SKM-1 treated with dmso at 0.1 percent for 144 hours (cell line): ENCODE measurements at regions not wholly inside any gene's neighbourhood (a gene's known extent, or its start where the extent isn't known, plus 50 kb on each side); places are given as distances from the start of the nearest gene placed in this dataset.
A peak's percentile ranks its signal among the peaks of the same experiment; 100 is the strongest.

ENCODE experiments used
- DNase-seq: peaks from one replicate; lab custom pipeline; 2025; ENCODE audit not compliant: unreplicated experiment; lab: John Stamatoyannopoulos, UW

DNA sequence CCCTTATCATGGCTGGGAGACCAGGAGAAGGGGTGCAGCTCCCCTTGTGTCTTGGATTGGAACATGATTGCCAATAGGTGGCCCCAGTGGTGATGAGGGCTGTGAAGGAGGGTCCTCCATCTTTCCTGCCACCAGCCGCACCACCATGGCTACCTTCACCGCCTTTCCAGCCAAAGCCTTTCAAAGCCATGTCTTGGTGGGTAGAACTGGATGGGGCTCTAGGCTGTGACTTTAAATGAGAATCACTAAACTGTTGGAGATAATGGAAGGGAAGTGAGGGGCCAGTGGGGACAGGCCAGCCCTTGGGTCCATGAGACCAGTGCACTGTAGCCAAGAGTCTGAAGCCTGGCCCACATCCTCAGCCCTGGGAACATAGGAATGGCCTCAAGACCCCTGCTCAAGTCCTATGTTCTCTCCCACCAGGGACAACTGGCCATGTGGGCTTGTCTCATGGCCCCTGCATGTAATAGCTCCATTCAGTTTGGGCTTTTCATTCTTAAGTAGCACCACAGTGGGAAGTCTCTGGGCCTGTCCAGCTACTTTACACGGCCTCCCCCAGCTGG lies 345.7 kb downstream of the DYSF start:
- no peak for DNase-seq

GRCh38 chr2:71798266-71799012 lies 345.1 kb downstream of the DYSF start:
- DNase-seq = peak; percentile 48

GRCh38 chr2:71797035-71797810 lies 343.9 kb downstream of the DYSF start:
- DNase-seq = no peak

- DNase-seq = no peak
Observed at GRCh38 chr2:71796174-71796593, 342.8 kb downstream of the DYSF start.

- DNase-seq = no peak
Observed at GRCh38 chr2:71795486-71795885, 342.1 kb downstream of the DYSF start.

GRCh38 chr2:71794611-71795010 lies 341.2 kb downstream of the DYSF start:
- no peak for DNase-seq

DNA sequence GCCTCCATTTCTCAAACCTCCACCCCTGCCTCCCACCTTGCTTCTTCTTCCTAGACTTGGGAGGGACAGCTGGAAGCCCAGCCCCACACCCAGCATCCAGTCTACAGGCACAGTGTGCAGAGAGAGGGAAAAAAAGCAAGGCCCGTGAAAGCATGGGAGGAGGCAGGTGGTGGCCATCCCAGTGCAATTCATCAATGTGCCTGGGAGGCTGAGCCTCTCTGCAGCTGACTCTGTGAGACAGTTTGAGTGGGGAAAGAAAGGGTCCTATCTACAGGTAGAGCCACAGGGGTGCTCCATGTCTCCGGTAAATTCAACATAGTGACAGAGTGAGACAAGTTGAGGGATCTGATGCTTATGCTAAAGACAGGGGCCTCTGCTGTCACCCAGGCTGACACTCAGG lies 340.6 kb downstream of the DYSF start:
- no peak for DNase-seq

GRCh38 chr2:71792926-71793761 lies 339.8 kb downstream of the DYSF start:
- no peak for DNase-seq

DNA sequence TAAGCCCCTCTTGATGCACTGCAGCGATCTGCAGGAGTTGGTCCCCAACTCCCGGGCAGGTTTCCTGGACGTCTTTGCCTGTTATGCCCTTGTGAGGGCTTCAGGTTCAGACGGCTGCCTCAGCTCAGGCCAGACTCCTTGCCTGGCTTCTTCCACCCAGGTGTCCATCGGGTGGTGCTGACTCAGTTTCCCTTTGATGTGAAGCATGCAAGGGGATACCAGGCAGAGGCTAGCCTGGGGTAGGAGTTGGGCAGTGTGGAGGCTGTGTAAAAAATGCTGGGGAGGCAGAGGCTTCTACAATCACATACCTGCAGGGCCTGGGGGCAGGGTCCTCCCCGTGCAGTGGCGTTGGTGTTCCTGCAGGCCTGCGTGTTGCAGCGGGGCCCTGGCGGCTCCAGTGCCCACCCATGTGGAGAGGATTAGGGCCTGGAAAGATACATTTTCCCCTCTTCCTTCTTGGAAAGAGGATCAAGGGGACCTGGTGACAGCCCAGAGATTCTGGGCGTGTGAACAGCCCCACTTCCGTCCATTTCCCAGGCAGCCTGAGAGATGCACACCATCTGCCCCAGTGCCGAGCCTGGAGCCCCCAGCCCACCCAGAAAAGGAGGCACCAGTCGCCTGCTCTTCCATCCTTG lies 338.3 kb downstream of the DYSF start:
- no peak for DNase-seq

GRCh38 chr2:71791061-71791450 lies 337.7 kb downstream of the DYSF start:
- DNase-seq = no peak

DNA sequence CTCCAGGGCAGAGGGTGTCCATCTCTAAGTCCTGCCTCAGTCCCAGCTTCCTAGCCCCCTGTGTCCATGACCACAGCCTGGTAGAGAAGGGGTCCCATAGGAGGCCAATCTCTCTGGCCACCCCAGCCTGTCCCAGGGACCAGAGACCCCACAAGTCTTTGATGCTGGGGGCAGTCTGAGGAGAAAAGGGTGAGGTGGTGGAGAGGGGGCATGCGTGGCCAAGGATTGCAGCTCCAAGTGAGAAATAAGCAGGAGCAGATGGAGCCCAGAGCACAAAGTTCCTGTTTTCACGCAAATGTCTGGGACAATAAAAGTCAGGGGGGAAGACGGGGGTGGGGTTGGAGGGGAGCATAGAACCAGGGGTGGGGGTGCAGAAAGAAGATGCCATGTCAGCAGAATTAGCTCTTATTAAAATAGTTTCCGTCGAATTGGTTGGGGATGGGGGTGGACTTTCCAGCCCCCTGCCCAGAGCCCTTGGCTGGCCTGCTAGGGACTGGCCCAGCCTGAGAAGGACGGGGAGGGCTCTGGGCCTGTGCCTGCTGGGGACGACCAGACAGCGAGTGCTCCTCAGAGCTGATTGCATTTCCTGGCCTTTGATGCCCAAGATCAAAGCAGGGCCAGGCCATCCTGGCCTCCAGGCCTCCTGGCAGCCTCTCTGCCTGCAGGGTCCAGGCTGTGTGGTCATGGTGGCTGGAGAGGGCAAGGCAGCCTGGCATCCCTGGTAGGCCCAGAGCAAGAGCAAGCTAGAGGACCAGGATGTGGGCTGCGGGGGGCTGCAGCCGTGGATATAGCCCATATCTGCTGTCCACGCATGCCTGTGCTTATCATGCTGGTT lies 337.1 kb downstream of the DYSF start:
- no peak for DNase-seq

GRCh38 chr2:71789556-71790204 lies 336.3 kb downstream of the DYSF start:
- DNase-seq = no peak

DNA sequence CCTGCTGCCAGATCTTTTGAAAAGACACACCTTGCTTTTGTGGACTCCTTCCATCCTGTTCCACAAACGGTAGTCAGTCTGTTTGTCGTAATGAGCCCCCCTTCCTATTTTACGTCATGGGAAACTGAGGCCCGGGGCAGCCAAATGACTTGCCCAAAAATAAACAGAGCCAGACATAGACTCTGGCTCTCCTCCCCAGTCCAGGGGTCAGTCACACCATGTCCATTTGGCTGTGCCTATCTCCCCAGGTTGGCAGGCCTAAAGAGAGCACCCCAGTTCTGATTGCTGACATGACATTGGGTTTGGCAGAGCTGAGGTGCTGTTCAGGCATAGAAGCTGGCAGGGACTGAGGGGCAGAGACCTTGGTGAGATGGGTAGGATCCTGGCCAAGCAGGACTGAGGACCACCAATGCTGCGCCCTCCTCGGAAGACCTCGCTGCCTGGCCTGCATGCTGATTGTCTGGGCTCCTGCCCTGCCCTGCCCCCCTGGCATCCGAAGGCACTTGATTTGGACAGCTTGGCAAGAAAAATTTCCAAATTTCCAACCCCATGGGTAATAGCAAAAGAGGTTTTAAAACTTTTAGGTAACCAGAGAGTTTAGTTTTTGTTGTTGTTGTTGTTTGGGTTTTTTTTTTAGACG lies 335.4 kb downstream of the DYSF start:
- DNase-seq = no peak

GRCh38 chr2:71788186-71788525 lies 334.8 kb downstream of the DYSF start:
- DNase-seq = no peak

GRCh38 chr2:71787476-71788185 lies 334.3 kb downstream of the DYSF start:
- DNase-seq = no peak

- no peak for DNase-seq
Observed at GRCh38 chr2:71787108-71787415, 333.7 kb downstream of the DYSF start.

DNA sequence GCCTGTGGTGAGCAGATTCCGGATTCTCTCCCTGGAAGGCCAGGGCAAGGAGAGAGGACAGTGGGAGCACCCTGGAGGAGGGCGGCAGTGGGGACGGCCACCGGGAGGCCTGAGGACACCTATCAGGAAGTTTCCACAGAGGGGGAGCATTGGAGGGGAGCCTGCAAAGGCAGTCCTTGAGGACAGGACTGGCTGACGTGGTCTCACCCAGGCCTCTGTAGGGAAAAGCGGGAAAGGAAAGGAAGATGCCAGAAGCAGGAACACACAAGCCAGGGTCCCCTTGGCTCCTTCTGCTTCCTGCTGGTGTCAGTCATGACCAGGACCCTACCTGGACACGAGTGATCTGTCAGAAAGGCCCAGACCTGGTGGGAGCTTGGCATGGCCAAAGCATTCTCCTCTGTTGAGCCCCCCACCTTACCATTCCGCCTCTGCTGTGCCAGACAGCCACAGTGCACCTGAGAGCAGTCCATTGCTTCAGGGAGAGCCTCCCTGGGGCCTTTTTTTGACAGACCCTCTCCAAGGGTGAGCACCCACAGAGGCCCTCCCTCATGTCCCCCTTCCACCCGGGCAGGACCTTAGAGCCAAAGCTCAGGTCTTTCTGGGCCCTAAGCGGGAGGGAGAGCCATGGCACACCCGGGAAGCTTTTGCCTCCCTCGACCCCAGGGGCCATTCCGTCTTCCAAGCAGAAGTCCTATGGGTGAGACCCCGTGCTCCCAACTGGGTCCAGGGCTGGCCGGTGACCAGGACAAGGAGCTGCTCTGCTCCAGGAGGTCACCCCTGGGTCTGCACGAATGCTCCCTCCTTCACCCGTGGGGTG lies 333.1 kb downstream of the DYSF start:
- no peak for DNase-seq

DNA sequence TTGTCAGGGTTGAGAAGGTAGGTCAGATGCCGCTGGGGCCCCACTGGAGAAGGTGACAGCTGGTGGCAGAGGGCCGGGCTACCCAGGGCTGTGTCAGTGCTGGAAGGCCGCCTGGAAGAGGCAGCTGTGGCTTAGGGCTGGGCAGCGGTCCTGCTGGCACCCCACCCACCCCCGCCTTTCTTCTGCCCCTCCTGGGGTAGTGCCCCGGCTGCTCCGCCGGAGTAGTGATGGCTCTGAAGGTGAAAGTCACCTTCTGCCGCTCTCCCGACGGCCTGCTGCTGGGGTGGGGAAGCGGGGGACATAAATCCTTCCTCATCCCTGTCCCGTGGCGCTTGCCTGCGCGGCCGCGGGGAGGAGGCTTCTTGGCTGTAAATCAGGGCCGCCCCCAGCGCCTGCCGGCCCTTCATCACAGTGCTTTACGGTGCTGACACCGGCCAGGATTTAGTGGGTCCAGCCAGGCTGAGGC lies 332.2 kb downstream of the DYSF start:
- no peak for DNase-seq
